ENCODE measurements at regions not wholly inside any gene's neighbourhood (a gene's known extent, or its start where the extent isn't known, plus 50 kb on each side); places are given as distances from the start of the nearest gene placed in this dataset.

- H3K27me3 ChIP-seq (ENCODE audit: insufficient read depth, low read depth, severe bottlenecking): peaks cover 15% of the 10 kb centered on the region
- H3K4me3 ChIP-seq (ENCODE audit: low read depth, low read length): no peak overlapping the region
- H3K36me3 ChIP-seq: no peaks in the 10 kb centered on the region
- peak; percentile 39 for DNase-seq
- H3K9me3 ChIP-seq (ENCODE audit: severe bottlenecking): no peaks in the 10 kb centered on the region
- peak; percentile 66 for TF ChIP-seq CTCF (IDR thresholded peaks at IDR 0.05; ENCODE audit: low read depth, low read length)
- H3K27ac ChIP-seq: no peak overlapping the region
Observed at GRCh38 chrX:128106630-128107029, 54.4 kb upstream of the ACTRT1 start.

- Histone ChIP-seq H3K27ac (no peak overlapping the region), H3K4me3 (ENCODE audit: low read depth, low read length) (no peak overlapping the region), H3K27me3 (ENCODE audit: insufficient read depth, low read depth, severe bottlenecking) (peaks cover 17% of the 10 kb centered on the region), H3K36me3 (no peaks in the 10 kb centered on the region), H3K9me3 (ENCODE audit: severe bottlenecking) (no peaks in the 10 kb centered on the region)
- DNase-seq: no peak
- no peak for TF ChIP-seq CTCF (IDR thresholded peaks at IDR 0.05; ENCODE audit: low read depth, low read length)
Observed at GRCh38 chrX:128105659-128106058, 53.5 kb upstream of the ACTRT1 start.
